K562 (cell line): ENCODE measurements at regions not wholly inside any gene's neighbourhood (a gene's known extent, or its start where the extent isn't known, plus 50 kb on each side); places are given as distances from the start of the nearest gene placed in this dataset.

Experiments used
- SMC3 ChIP-seq: conservative IDR thresholded peaks from 2 replicates; pipeline ENCODE4 v1.6.1; 2011; ENCODE audit warnings: low read depth, low read length, improper control_type of control experiment; ENCODE audit not compliant: insufficient read depth
- U2AF1 ChIP-seq: fragments of 200-400 bp; formaldehyde crosslinking; optimal IDR thresholded peaks from 2 replicates; pipeline ENCODE3; 2017; ENCODE audit warnings: mild to moderate bottlenecking, low read depth, low read length, moderate library complexity

- TF ChIP-seq SMC3 (no peak), U2AF1 (no peak)
Observed at GRCh38 chr2:167534443-167534842, 646.2 kb downstream of the XIRP2 start.
